Calu3 (cell line): ENCODE measurements at regions not wholly inside any gene's neighbourhood (a gene's known extent, or its start where the extent isn't known, plus 50 kb on each side); places are given as distances from the start of the nearest gene placed in this dataset.

Experiments
- BruUV-seq: library from RNA; stranded (reverse); fragments of 400-500 nt; replicated peaks from 2 replicates; lab custom pipeline; 2021; lab: Mats Ljungman, UMichigan
- CTCF ChIA-PET: fragments of 300-600 bp; sonication (Branson Sonifier 250); formaldehyde crosslinking; loops from one replicate; lab custom pipeline; 2022; ENCODE audit warnings: antibody characterized with exemption; lab: Charles Lee
- DNase-seq: peaks from one replicate; pipeline ENCODE4 v3.0.0; 2022
- H3K27ac Mint-ChIP-seq: one replicate; pipeline ENCODE4 v1.8.0; 2022; ENCODE audit warnings: mixed read lengths; ENCODE audit not compliant: unreplicated experiment
- H3K27me3 Mint-ChIP-seq: one replicate; pipeline ENCODE4 v1.8.0; 2022; ENCODE audit warnings: mixed read lengths; ENCODE audit not compliant: unreplicated experiment
- H3K36me3 Mint-ChIP-seq: one replicate; pipeline ENCODE4 v1.8.0; 2022; ENCODE audit warnings: mild to moderate bottlenecking, moderate library complexity, mixed read lengths; ENCODE audit not compliant: insufficient read depth, unreplicated experiment
- H3K4me1 Mint-ChIP-seq: one replicate; pipeline ENCODE4 v1.8.0; 2022; ENCODE audit warnings: mild to moderate bottlenecking, low read depth, mixed read lengths; ENCODE audit not compliant: unreplicated experiment
- H3K4me3 Mint-ChIP-seq: one replicate; pipeline ENCODE4 v1.8.0; 2022; ENCODE audit warnings: mild to moderate bottlenecking, low read depth, moderate library complexity, mixed read lengths; ENCODE audit not compliant: unreplicated experiment
- H3K9me3 Mint-ChIP-seq: one replicate; pipeline ENCODE4 v1.8.0; 2022; ENCODE audit warnings: low read depth, mixed read lengths; ENCODE audit not compliant: unreplicated experiment
- CTCF ChIP-seq: fragments of 200-600 bp; IDR thresholded peaks from one replicate; pipeline ENCODE4 v1.8.0; 2022; ENCODE audit warnings: antibody characterized with exemption; ENCODE audit not compliant: unreplicated experiment
- intact Hi-C: fragments of 100-400 bp; cut with micrococcal nuclease; formaldehyde crosslinking; loops from one replicate; pipeline ENCODE4 v1.10.0; 2022; ENCODE audit not compliant: unreplicated experiment

GRCh38 chr1:61519631-61520030, 205.3 kb downstream of the TM2D1 start:
- BruUV-seq, result no TSS peak
- no peaks in the 10 kb centered on the region for H3K27me3 Mint-ChIP-seq
- H3K4me3 Mint-ChIP-seq, result no peak overlapping the region
- no peaks in the 10 kb centered on the region for H3K9me3 Mint-ChIP-seq
- no peak overlapping the region for H3K27ac Mint-ChIP-seq
- DNase-seq, result no peak
- intact Hi-C loops, result no loop called here
- TF ChIP-seq CTCF, result no peak
- no peaks in the 10 kb centered on the region for H3K36me3 Mint-ChIP-seq
- CTCF ChIA-PET, result no interaction called here
- H3K4me1 Mint-ChIP-seq, result peaks cover 5% of the 10 kb centered on the region

GRCh38 chr1:61518670-61519400, 206.1 kb downstream of the TM2D1 start:
- Mint-ChIP-seq H3K4me3 (no peak overlapping the region), H3K27me3 (no peaks in the 10 kb centered on the region), H3K4me1 (no peaks in the 10 kb centered on the region), H3K9me3 (no peaks in the 10 kb centered on the region), H3K27ac (no peak overlapping the region), H3K36me3 (no peaks in the 10 kb centered on the region)
- TF ChIP-seq CTCF, result no peak
- CTCF ChIA-PET, result no interaction called here
- BruUV-seq, result no TSS peak
- intact Hi-C loops, result no loop called here
- DNase-seq, result no peak

- no peaks in the 10 kb centered on the region for H3K9me3 Mint-ChIP-seq
- no peaks in the 10 kb centered on the region for H3K27me3 Mint-ChIP-seq
- DNase-seq, result no peak
Measured at GRCh38 chr1:61517345-61517744, 207.6 kb downstream of the TM2D1 start.

GRCh38 chr1:61515096-61515495, 209.8 kb downstream of the TM2D1 start:
- CTCF ChIA-PET, result interaction anchor here (0.6 kb wide), 1 partner anchor 1518 kb away, joined by 3 read pairs; no protein-coding TSS in a partner anchor
- H3K27ac Mint-ChIP-seq, result no peak overlapping the region

More at GRCh38 chr1:61517345-61517744, 207.6 kb downstream of the TM2D1 start:
- BruUV-seq, result no TSS peak
- Mint-ChIP-seq H3K36me3 (no peaks in the 10 kb centered on the region), H3K4me1 (no peaks in the 10 kb centered on the region), H3K27ac (no peak overlapping the region), H3K4me3 (no peak overlapping the region)
- intact Hi-C loops, result no loop called here
- no peak for TF ChIP-seq CTCF
- CTCF ChIA-PET, result no interaction called here

More at GRCh38 chr1:61515096-61515495, 209.8 kb downstream of the TM2D1 start:
- no peaks in the 10 kb centered on the region for H3K9me3 Mint-ChIP-seq
- no peak overlapping the region for H3K4me3 Mint-ChIP-seq
- BruUV-seq, result no TSS peak
- no peak for DNase-seq
- TF ChIP-seq CTCF, result no peak
- no peaks in the 10 kb centered on the region for H3K4me1 Mint-ChIP-seq
- H3K27me3 Mint-ChIP-seq, result no peaks in the 10 kb centered on the region
- intact Hi-C loops, result no loop called here
- H3K36me3 Mint-ChIP-seq, result no peaks in the 10 kb centered on the region
